ENCODE measurements at regions not wholly inside any gene's neighbourhood (a gene's known extent, or its start where the extent isn't known, plus 50 kb on each side); places are given as distances from the start of the nearest gene placed in this dataset.

- Histone ChIP-seq H3K56ac (ENCODE audit: insufficient read length, low read depth, low read length) (no peak overlapping the region), H4K5ac (ENCODE audit: insufficient read length, low read depth, low read length) (no peak overlapping the region), H3K14ac (ENCODE audit: insufficient read depth, low read length) (no peak overlapping the region), H3K9me3 (ENCODE audit: control insufficient read depth, low read depth, low read length) (peaks cover 9% of the 10 kb centered on the region), H4K20me1 (ENCODE audit: control insufficient read depth, insufficient read depth, insufficient read length) (no peaks in the 10 kb centered on the region), H2AFZ (ENCODE audit: low read length) (no peak overlapping the region), H3K23ac (ENCODE audit: insufficient read length, low read depth, low read length) (no peak overlapping the region), H2BK12ac (ENCODE audit: insufficient read length, low read depth, low read length) (no peak overlapping the region), H2BK5ac (ENCODE audit: insufficient read length, low read length) (no peak overlapping the region), H3K9ac (ENCODE audit: extremely low read depth, insufficient read length, low read length) (no peak overlapping the region), H3K79me1 (ENCODE audit: insufficient read depth, low read depth, low read length, poor library complexity, severe bottlenecking) (no peaks in the 10 kb centered on the region), H2BK20ac (ENCODE audit: low read depth, low read length, poor library complexity, severe bottlenecking) (no peak overlapping the region), H4K8ac (replicated peaks; ENCODE audit: insufficient read length, low read depth, low read length) (no peak overlapping the region), H2BK120ac (ENCODE audit: low read depth, low read length, poor library complexity, severe bottlenecking) (no peak overlapping the region), H3K4me2 (ENCODE audit: insufficient read depth, insufficient read length, low read length) (no peak overlapping the region), H3K79me2 (ENCODE audit: insufficient read depth, low read length) (no peaks in the 10 kb centered on the region), H3K27ac (ENCODE audit: insufficient read length, low read depth, low read length) (no peak overlapping the region), H3T11ph (ENCODE audit: low read length) (no peak overlapping the region), H2BK15ac (ENCODE audit: low read depth, low read length) (no peak overlapping the region), H3K23me2 (ENCODE audit: insufficient read length, low read depth, low read length, poor library complexity, severe bottlenecking) (no peaks in the 10 kb centered on the region), H4K91ac (ENCODE audit: insufficient read length, low read depth, low read length) (no peak overlapping the region), H3K4ac (ENCODE audit: low read depth, low read length) (no peak overlapping the region), H2AK5ac (ENCODE audit: insufficient read length, low read length) (no peak overlapping the region), H3K27me3 (ENCODE audit: insufficient read depth, low read length) (no peaks in the 10 kb centered on the region; the same call in 1 of the 2 replicates), H3K18ac (ENCODE audit: insufficient read length, low read depth, low read length) (no peak overlapping the region), H3K4me1 (ENCODE audit: insufficient read depth, low read length) (peaks cover 7% of the 10 kb centered on the region; the same call in 1 of the 2 replicates)
- Mint-ChIP-seq H3K9me3 (peaks cover 26 to 27% of the 10 kb centered on the region in 2 experiments), H3K4me3 (no peak overlapping the region), H3K27ac (no peak overlapping the region), H3K4me1 (peaks cover 23% of the 10 kb centered on the region in 2 experiments), H3K27me3 (ENCODE audit: low read depth) (peaks cover 50% of the 10 kb centered on the region), H3K36me3 (ENCODE audit: insufficient read depth in 1 of 3, low read depth in 3 of 3) (peaks cover 10 to 24% (median 13%) of the 10 kb centered on the region in 3 experiments; a peak in 6 of 7 replicates)
- TF ChIP-seq, protein P1, sequence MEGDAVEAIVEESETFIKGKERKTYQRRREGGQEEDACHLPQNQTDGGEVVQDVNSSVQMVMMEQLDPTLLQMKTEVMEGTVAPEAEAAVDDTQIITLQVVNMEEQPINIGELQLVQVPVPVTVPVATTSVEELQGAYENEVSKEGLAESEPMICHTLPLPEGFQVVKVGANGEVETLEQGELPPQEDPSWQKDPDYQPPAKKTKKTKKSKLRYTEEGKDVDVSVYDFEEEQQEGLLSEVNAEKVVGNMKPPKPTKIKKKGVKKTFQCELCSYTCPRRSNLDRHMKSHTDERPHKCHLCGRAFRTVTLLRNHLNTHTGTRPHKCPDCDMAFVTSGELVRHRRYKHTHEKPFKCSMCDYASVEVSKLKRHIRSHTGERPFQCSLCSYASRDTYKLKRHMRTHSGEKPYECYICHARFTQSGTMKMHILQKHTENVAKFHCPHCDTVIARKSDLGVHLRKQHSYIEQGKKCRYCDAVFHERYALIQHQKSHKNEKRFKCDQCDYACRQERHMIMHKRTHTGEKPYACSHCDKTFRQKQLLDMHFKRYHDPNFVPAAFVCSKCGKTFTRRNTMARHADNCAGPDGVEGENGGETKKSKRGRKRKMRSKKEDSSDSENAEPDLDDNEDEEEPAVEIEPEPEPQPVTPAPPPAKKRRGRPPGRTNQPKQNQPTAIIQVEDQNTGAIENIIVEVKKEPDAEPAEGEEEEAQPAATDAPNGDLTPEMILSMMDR (conservative IDR thresholded peaks at IDR 0.05): no peak
- no peak for DNase-seq
- no CpG with 5 or more reads among the region's 2 CpGs for WGBS (ENCODE audit: extremely low coverage, insufficient read length, low lambda C conversion rate)
These were observed 84.4 kb upstream of the HES1 start for GRCh38 chr3:194051366-194052149.

Data from H9 (cell line).